Lower leg skin (tissue), 4 donors: ENCODE measurements at regions not wholly inside any gene's neighbourhood (a gene's known extent, or its start where the extent isn't known, plus 50 kb on each side); places are given as distances from the start of the nearest gene placed in this dataset.

Experiments
- DNase-seq, 2 donors: peaks; one replicate each; pipeline ENCODE4 v3.0.0-alpha.2; 2019; ENCODE audit warnings: low spot score in 2 of 2
- H3K4me3 ChIP-seq: fragments of 200-600 bp; sonication (generic); 2 replicates; pipeline ENCODE4 v1.5.1; 2017; ENCODE audit warnings: mild to moderate bottlenecking, low read depth; ENCODE audit not compliant: poor library complexity, severe bottlenecking
- POLR2A ChIP-seq, 2 donors: fragments of 450-650 bp; IDR thresholded peaks; one replicate each; pipeline ENCODE4 v1.6.1; 2016 to 2017; ENCODE audit warnings: antibody characterized with exemption in 2 of 2, mild to moderate bottlenecking in 1 of 2, moderate library complexity in 1 of 2
- WGBS, 2 donors: methylation state at CpG; one replicate each; pipeline ENCODE4 v1.1.5; 2018; 5-methylcytosine and 5-hydroxymethylcytosine counted together
- intact Hi-C: fragments of 100-400 bp; cut with DNase I; formaldehyde crosslinking; loops from one replicate; pipeline ENCODE4 v1.15.0; 2023; ENCODE audit warnings: low total_unique reads
- TF ChIP-seq, protein P1 (sequence below), 3 donors: fragments of 450-650 bp; IDR thresholded peaks; one replicate each; pipeline ENCODE4 v1.5.1; 2016; ENCODE audit warnings: antibody characterized with exemption in 3 of 3, mild to moderate bottlenecking in 3 of 3, moderate library complexity in 2 of 3

DNA sequence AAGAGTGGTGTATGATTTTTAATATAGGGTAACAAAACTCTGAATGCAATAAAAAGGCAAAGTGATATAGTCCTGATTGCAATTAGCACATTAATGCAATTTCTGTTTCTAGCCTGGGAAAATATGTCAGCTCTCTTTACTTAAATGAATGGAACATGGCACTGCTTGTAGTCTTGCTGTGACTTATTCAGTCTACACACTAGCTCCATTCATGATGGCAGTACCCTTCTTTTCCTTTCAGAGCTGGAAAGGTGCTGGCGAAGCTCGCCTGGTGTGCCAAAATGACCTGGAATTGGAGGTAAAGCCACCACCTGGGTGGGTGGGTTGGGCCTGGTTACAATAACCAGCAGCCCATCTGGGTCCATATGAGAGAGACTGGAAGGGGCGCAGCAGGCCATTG, 85.3 kb downstream of the ZNF365 start:
- TF ChIP-seq, protein P1, sequence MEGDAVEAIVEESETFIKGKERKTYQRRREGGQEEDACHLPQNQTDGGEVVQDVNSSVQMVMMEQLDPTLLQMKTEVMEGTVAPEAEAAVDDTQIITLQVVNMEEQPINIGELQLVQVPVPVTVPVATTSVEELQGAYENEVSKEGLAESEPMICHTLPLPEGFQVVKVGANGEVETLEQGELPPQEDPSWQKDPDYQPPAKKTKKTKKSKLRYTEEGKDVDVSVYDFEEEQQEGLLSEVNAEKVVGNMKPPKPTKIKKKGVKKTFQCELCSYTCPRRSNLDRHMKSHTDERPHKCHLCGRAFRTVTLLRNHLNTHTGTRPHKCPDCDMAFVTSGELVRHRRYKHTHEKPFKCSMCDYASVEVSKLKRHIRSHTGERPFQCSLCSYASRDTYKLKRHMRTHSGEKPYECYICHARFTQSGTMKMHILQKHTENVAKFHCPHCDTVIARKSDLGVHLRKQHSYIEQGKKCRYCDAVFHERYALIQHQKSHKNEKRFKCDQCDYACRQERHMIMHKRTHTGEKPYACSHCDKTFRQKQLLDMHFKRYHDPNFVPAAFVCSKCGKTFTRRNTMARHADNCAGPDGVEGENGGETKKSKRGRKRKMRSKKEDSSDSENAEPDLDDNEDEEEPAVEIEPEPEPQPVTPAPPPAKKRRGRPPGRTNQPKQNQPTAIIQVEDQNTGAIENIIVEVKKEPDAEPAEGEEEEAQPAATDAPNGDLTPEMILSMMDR (IDR thresholded peaks at IDR 0.05): no peak
- no peak for TF ChIP-seq POLR2A (IDR thresholded peaks at IDR 0.05)
- WGBS, 2 donors: 98% methylated on average over 3 of the region's 3 CpGs
- intact Hi-C loops: no loop called here
- DNase-seq: no peak
- no peak overlapping the region for H3K4me3 ChIP-seq

DNA sequence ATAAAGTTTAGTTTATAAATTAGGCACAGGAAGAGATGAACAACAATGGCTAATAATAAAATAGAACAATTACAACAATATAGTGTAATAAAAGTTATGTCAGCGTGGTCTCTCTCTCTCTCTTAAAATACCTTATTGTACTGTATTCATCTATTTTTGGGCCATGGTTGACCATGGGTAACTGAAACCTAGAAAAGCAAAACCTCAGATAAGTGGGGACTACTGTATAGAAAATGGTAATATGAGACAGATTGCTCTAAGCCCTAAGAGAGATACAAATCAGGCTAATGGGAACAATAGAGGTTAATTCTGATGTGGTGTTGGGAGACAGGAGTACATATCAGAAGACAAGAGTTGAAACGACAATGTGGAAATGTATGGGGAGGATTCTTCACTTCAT, 86.2 kb downstream of the ZNF365 start:
- WGBS, 2 donors: 91 to 94% methylated on average over 2 of the region's 2 CpGs
- intact Hi-C loops: no loop called here
- TF ChIP-seq, protein P1 (IDR thresholded peaks at IDR 0.05): no peak
- no peak for TF ChIP-seq POLR2A (IDR thresholded peaks at IDR 0.05)
- H3K4me3 ChIP-seq: no peak overlapping the region
- DNase-seq: no peak

DNA sequence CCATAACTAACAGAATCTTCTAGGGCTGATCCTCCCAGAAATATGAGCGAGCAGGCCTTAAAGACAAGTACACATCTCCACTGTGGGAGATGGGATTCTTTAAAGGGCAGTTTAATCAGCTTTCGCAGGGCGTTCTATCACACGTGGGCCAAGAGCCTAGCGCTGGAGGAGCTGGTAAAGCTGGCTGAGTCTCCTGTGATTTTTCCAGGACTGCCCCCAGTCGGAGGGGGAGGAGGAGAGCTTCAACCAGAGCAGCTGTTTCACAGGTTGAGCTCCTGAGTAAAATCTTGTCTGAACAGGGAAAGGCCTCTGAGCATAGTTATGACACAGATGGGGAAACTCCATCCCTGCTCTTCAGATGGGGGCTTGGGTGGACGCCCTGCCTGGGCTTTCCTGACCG, 87.0 kb downstream of the ZNF365 start:
- H3K4me3 ChIP-seq: no peak overlapping the region
- DNase-seq: no peak
- intact Hi-C loops: no loop called here
- TF ChIP-seq POLR2A (IDR thresholded peaks at IDR 0.05): no peak
- TF ChIP-seq, protein P1 (IDR thresholded peaks at IDR 0.05): no peak
- WGBS, 2 donors: 61 to 72% methylated on average over 8 of the region's 8 CpGs

DNA sequence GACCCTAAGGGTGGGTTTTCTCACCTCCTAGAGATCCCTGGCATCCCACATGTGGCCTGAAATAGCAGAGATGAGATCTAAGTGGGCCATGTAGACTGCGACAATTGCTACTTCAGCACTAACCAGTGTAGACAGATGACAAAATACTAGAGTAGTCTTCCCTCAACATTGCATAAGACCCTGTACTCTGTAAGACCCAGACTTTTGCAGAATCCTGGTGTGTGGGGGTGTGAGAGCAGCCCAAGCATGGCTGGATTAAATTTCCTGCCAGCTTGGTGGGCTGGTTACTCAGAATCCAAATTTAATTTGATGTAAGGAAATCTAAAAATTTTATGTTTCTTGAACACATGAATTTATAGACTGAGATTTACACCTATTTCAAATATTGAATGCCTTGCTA, 88.3 kb downstream of the ZNF365 start:
- 75 to 100% methylated on average over 1 of the region's 1 CpG for WGBS, 2 donors
- no peak for DNase-seq
- intact Hi-C loops: no loop called here
- no peak overlapping the region for H3K4me3 ChIP-seq
- TF ChIP-seq POLR2A (IDR thresholded peaks at IDR 0.05): no peak
- TF ChIP-seq, protein P1 (IDR thresholded peaks at IDR 0.05): no peak

DNA sequence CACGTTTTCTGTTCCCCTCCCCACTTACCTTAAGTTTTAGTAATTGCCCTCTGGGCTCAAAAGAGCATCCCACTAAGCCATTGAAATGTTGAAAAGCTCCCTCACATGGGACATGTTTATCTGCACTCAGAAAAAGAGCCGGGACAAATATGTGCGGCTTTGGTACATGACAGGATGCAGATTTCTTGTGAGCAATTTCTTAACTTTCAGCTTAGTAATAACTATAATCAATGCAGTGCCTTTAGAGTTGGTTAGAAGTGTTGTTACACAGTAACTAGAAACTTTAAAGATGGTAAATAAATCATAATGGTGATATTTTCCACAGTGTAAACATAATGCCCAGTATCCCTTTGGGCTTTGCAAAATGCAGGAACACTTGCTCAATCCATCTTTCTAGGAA, 89.2 kb downstream of the ZNF365 start:
- TF ChIP-seq POLR2A (IDR thresholded peaks at IDR 0.05): no peak
- TF ChIP-seq, protein P1 (IDR thresholded peaks at IDR 0.05): no peak
- WGBS, 2 donors: 82 to 88% methylated on average over 3 of the region's 3 CpGs
- H3K4me3 ChIP-seq: no peak overlapping the region
- intact Hi-C loops: no loop called here
- no peak for DNase-seq

DNA sequence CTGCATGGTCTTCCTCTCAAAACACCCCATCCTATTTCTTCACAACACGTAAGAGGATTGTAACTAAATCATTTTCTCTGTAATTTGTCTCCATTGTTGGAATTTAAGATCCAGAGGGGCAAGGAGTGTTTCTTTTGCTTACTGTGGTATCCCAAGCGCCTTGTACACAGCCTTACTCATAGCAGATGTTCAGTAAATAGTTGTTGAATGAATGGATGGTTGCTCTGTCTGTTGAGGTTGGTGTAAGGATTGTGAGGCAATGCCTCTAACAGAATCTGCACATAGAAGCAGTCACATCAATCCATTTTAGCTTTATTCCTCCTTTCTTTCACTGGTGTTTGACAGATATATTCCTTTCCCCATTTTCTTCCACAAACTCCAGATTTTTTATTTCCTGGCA, 90.1 kb downstream of the ZNF365 start:
- TF ChIP-seq POLR2A (IDR thresholded peaks at IDR 0.05): no peak
- TF ChIP-seq, protein P1 (IDR thresholded peaks at IDR 0.05): no peak
- no peak overlapping the region for H3K4me3 ChIP-seq
- WGBS, 2 donors: 87 to 90% methylated on average over 2 of the region's 2 CpGs
- DNase-seq: no peak
- intact Hi-C loops: no loop called here
